LoVo (cell line): ENCODE measurements at regions not wholly inside any gene's neighbourhood (a gene's known extent, or its start where the extent isn't known, plus 50 kb on each side); places are given as distances from the start of the nearest gene placed in this dataset.
A peak's percentile ranks its signal among the peaks of the same experiment; 100 is the strongest.

ENCODE experiments used
- DNase-seq: peaks from one replicate; pipeline ENCODE4 v3.0.0-alpha.2; 2016; ENCODE audit warnings: low spot score

GRCh38 chr5:145502906-145503305 is 332.2 kb downstream of the PRELID2 start:
- DNase-seq = no peak

GRCh38 chr5:145500710-145501109 is 334.4 kb downstream of the PRELID2 start:
- DNase-seq = no peak

DNA sequence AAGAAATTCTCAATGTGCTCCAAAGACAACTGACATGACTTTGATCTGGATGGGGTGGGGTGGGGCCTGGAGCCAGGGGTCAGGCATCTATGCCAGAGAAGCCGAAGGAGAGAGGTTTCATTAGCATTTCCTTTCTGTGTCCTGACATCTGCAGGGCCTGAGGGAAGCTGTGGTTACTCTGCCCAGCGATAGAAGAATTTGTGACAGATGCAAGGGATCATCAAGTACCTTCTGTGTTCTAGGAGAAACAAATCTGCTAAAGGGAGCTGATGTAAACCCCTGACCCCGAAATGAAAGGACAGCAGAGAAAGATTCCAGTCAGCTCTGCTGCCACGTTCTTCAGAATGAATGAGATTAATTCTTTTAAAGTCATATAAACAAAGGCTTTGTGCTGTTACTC is 335.7 kb downstream of the PRELID2 start:
- no peak for DNase-seq

GRCh38 chr5:145497052-145497451 is 338.1 kb downstream of the PRELID2 start:
- DNase-seq = no peak

DNA sequence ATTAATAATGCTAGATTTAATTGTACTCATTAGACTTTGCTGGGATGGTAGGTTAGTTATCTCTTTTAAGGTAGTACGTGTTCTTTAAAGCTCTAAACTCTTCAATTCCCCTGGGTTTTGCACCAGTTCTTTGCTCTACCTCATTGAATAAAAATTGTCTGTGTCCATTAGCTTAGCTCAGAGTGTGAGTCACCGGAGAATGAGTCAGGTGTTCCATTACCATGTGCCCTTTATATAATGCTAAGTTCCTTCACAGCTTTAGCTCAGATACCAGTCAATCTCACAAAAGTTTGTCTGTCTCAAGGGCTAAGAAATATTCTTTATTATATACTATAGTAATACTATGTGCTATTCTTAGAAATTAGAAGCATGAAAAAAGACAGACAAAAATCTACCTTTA is 339.4 kb downstream of the PRELID2 start:
- peak; percentile 72 for DNase-seq

- no peak for DNase-seq
Observed at GRCh38 chr5:145495196-145495595, 339.9 kb downstream of the PRELID2 start.

- no peak for DNase-seq
Observed at GRCh38 chr5:145493435-145493834, 341.7 kb downstream of the PRELID2 start.

DNA sequence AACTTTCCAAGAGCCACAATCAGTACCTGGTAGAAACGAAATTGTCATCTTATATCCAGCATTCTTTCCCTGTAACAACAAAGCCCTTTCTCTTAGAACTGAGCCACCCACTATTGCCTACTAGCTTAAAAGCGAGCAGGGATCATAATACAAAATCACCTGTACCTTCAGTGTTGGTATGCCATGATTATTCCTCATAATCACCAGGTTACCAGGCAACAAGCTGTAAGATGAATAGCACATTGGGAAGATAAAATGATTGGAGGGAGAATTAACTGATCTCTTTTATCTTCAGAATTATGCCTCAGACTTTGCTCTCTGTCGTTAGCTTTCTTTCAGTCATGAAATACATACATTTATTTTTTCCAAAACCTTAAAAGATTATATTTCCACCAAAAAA is 345.6 kb downstream of the PRELID2 start:
- DNase-seq = no peak

DNA sequence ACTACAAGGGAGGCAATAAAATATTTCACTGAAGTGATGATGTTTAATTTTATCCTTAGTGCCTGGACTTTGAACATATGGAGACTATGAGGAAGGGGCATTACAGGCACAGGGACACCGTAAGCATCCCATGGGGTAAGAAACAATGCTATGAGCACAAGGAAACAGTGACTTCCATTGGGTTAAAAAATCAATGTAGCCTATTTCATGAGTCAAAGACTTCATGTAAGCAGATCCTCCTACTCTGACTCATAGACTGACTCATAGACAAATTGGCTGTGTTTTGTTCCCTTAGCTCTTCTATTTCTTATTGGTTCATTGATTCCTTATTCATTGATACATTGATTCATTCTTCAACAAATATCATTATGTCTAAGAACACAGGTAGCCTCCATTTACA is 351.0 kb downstream of the PRELID2 start:
- peak; percentile 47 for DNase-seq

DNA sequence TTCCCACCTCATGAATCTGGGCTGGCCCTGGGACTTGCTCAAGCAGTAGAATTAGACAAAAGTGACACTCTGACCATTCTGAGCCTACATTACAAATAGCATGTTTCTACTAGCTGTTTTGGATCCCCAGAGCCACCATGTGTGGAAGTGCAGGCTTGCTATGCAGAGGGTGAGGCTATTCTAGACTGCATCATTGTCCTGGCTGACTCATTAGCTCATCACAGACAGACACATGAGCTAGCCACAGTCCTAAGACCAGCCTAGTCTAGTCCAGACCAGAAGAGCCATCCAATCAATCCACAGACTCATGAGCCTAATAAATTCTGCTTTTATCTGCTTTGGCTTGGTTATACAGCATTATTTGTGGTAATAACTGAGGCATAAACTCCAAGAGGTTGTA is 351.9 kb downstream of the PRELID2 start:
- no peak for DNase-seq

DNA sequence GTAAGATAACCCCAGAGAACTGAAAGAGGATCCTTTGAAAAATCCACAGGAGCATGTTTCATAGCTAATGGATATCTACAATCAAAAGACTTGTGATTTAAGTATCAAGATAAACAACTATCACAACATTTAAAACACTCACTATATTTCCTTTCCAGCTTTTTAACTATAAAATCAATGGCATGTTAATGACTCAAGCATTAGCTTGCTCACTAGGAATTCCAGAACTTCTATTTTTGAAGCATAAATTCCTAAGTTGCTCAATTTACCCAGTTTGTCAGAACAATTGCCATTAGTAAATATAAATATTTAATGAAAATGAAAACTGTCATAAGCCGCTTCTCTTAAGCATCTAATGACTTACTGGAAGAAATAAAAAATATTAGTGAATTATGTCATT is 355.3 kb downstream of the PRELID2 start:
- no peak for DNase-seq

DNA sequence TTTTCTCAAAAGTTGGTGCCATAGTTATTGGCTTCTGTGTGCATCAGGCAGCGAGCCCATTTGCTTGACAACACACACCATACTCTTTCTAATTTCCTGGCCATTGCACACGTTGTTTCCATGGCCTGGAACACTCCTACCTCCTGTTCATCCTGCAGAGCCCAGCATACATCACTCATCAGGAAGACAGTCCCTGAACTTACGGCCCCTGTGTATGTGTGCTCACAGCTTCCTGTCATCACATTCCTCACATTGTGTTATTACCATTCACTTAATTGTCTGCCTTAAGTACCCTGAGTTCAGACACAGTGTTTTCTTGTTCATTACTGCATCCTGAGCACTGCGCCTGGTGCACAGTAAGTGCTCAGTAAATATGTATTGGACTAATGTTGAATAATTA is 355.9 kb downstream of the PRELID2 start:
- DNase-seq = no peak

- DNase-seq = no peak
Observed at GRCh38 chr5:145478651-145479050, 356.5 kb downstream of the PRELID2 start.

DNA sequence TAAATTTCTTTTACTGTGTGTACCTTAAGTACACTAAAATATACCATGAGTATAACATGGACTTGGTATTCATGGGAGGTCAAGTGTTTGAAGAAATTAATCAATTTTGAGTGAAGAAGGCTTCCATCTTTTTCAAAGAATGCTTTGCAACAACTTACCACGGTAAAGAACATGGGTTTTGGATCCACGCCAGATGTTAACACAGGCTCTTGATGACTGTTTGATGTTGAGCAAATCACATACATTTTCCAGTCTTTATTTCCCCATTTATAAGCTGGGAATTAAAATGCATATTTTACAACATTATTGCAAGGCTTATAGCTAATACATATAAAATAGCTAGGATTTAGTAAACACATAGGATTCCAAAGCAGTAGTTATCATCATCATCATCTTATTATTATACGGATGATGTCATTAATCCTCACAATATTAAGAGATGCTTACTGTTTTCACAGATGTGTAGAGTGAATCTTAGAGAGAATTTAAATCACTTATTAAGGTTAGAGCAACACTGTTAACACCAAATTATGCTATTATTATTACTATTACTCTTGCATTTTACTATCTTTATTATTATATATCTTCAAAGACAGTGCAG is 362.0 kb downstream of the PRELID2 start:
- no peak for DNase-seq

GRCh38 chr5:145471831-145472612 is 363.1 kb downstream of the PRELID2 start:
- peak; percentile 50 for DNase-seq

DNA sequence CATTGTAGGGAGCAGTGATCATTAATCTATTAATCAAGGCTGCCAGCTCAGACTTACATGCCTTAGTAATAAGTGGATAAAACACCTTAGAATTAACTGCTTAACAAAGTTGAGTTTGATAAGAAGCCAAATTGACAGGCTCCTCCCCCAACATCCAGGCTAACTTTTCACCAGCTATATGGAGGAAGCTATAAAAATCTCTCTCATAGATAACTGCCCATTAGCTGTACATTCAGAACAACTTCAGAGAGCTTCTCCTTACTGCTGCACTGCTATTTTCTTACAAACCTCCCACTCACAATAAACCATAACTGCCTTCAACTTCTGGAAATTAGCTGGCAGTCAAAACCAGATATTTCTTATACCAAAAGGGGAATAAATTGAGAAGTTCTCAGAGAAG is 364.1 kb downstream of the PRELID2 start:
- DNase-seq = no peak

DNA sequence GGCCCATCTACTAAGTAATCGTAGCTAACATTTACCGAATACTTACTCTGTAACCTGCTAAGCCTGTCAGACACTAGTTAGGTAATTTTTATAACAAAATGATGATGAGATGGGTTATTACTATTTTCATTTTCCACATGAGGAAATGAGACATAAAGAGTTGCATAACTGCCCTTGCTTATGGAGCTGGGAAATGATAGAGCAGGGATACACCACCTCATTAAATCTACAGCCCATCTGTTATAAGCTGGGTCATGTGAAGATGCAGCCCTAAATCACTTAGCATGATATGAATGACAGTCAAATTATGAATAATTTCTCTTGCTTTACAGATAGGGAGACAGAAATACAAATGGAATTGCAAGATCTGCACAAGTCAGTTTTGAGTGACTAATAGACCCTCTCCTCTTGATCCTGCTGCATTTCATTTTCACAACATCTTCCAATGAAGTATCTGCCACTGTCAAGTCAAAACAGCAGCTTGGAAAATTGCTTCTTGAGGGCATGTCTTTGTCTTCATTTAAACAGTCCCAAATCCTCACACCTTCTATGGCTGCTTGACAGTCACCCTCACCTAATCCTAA is 364.7 kb downstream of the PRELID2 start:
- DNase-seq = no peak

- DNase-seq = no peak
Observed at GRCh38 chr5:145467446-145467845, 367.7 kb downstream of the PRELID2 start.

DNA sequence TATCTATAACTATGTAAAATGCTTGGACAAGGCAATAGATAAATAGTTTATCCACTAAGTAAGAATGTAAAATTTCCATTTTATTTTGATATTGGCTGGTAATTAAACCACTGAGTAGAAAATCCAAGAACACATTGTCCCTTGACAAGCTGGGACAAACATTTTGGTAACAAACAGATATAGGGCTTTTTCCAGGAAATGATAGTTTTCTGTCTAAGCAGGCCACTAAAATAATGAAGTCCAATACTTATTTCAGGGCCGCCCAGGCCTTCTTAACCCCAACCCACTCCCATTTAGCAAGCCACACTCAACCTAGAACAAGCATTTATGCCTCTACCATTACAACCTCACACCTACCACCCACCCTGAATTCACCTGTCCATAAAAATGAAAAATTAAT is 368.6 kb downstream of the PRELID2 start:
- DNase-seq = no peak

DNA sequence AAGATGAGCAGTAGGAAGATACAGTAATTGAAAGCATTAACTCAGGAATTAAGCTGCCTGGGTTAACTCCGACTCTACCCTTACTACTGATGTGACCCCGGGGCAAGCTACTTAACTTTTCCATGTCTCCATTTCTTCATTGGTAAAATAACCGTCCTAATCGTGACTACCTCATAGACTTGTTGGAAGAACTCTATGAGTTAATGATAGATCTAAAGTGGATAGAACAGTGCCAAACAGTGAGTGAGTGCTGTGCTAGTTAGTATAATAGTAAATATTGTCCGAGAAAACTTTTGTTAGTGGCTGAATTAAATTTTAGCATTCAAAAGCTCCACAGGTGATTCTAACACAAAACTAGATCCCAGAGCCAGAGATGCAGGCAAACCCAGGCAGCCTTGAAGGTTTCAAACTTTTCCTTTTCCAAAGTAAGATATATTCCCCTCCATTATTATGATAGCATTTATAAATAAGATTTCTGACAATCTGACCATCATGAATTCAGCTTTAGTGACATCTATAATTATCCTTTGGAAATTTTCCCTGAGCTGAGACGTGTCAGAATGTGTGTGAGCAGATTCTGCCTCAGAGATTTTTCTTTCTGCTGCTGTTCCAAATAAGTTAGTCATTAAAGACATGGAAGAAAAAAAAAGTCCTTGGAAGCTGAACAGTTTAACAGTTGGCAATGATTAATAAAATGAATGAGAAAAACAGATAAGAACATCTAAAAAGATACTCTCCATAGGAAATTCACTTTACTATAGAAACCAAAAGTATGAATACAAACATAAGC is 369.5 kb downstream of the PRELID2 start:
- DNase-seq = no peak

DNA sequence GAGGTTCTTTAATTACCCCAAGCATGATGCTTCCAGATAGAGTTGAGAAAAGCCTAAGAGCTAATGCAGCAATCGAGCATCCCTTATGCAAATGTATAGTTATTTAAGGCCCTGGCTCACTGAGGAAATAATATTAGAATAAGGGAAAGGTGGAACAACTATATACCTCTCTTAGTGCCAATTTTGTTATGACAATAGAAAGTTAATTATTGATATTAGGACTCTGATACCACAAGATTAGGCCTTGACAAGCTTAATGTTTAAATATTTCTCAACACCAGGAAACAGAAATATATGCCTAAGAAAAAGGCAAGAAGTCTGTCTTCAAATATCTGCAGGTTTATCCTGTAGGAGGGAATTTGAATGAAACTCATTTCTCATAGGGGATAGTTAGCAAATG is 371.0 kb downstream of the PRELID2 start:
- DNase-seq = no peak

DNA sequence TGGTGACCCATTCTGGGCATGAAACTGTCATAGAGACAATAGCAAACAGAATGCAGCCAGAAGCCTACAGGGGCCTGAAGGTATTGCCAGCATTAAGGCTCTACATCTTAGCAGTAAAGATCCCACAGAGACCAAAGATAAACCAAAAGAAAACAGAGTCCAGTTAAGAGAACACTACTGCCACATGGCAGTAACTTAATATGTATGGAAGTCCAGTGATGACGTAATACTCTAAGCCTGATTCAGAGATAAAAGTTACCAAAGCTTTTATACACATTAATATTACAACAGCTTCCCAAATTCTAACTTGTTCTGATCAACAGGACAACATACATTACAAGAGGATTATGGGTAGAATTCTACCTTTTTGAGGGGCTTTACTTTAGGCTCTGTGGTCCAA is 371.5 kb downstream of the PRELID2 start:
- DNase-seq = no peak

DNA sequence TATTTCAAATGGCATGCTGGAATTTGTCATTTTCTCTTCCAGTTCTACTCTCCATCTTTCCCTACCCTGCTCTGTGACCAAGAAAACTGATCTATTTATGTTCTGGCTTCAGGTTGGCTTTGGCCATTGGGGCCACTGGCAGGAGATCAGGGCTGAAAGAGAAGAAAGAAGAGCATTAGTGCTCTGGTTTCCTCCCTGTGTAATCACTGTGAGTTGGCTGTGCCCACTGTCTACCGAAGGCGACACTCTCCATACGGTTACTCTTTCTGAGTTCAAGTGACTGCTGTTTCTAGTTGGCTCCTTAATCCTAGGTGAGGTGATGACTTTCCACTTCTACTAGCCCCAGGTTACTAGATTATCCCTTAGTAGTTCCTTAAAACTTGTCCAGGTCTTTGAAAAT is 372.6 kb downstream of the PRELID2 start:
- DNase-seq = no peak
